Thyroid gland (tissue), 4 donors: ENCODE measurements at regions not wholly inside any gene's neighbourhood (a gene's known extent, or its start where the extent isn't known, plus 50 kb on each side); places are given as distances from the start of the nearest gene placed in this dataset.

Experiments used
- CTCF ChIP-seq, 6 experiments: fragments of 200-600 bp in 3 of 6; fragments of 450-650 bp in 3 of 6; sonication (generic) in 3 of 6; IDR thresholded peaks; one replicate each; pipeline ENCODE4 v1.5.1; 2016 to 2019; ENCODE audit warnings: antibody characterized with exemption in 6 of 6, mild to moderate bottlenecking in 2 of 6, inconsistent platforms in 1 of 6, moderate library complexity in 1 of 6
- POLR2A ChIP-seq, 2 donors: fragments of 450-650 bp; IDR thresholded peaks; one replicate each; pipeline ENCODE4 v1.6.1; 2017; ENCODE audit warnings: antibody characterized with exemption in 2 of 2, mild to moderate bottlenecking in 2 of 2, moderate library complexity in 1 of 2

GRCh38 chr14:57933349-57933748 is 67.5 kb upstream of the SLC35F4 start:
- TF ChIP-seq CTCF (IDR thresholded peaks at IDR 0.05) (no peak), POLR2A (IDR thresholded peaks at IDR 0.05) (no peak)
